Keratinocyte (primary cell): ENCODE measurements at regions not wholly inside any gene's neighbourhood (a gene's known extent, or its start where the extent isn't known, plus 50 kb on each side); places are given as distances from the start of the nearest gene placed in this dataset.

ENCODE experiments used
- DNase-seq: peaks from one replicate; pipeline ENCODE4 v3.0.0-alpha.2; 2011; ENCODE audit warnings: low read depth, missing footprints, low spot score
- FAIRE-seq: peaks from 2 replicates; lab custom pipeline; 2011; peaks lifted over from hg19 to GRCh38; lab: Jason Lieb, UNC
- H2AFZ ChIP-seq: 2 replicates; pipeline ENCODE4 v1.6.0; 2012; ENCODE audit warnings: low read length, control low read depth, inconsistent platforms; ENCODE audit not compliant: control insufficient read depth
- H3K27ac ChIP-seq: 2 replicates; pipeline ENCODE4 v1.5.1; 2011; ENCODE audit warnings: low read length; ENCODE audit not compliant: control insufficient read depth, insufficient read depth
- H3K27me3 ChIP-seq: 3 replicates; pipeline ENCODE4 v1.6.0; 2011; ENCODE audit warnings: low read length; ENCODE audit not compliant: control insufficient read depth, insufficient read depth; ENCODE audit errors: extremely low read depth
- H3K36me3 ChIP-seq, 2 experiments: 2 replicates in 1 of 2; 3 replicates in 1 of 2; pipeline ENCODE4 v1.5.1; 2011; ENCODE audit warnings: low read length in 2 of 2, mild to moderate bottlenecking in 1 of 2; ENCODE audit not compliant: control insufficient read depth in 2 of 2, insufficient read depth in 2 of 2; ENCODE audit errors: extremely low read depth in 1 of 2
- H3K4me1 ChIP-seq: 3 replicates; pipeline ENCODE4 v1.5.1; 2011; ENCODE audit warnings: low read length; ENCODE audit not compliant: control insufficient read depth, insufficient read depth; ENCODE audit errors: extremely low read depth
- H3K4me2 ChIP-seq: 3 replicates; pipeline ENCODE4 v1.6.0; 2011; ENCODE audit warnings: low read depth, low read length; ENCODE audit not compliant: control insufficient read depth, insufficient read depth; ENCODE audit errors: extremely low read depth
- H3K4me3 ChIP-seq, 3 experiments: fragments of 200-600 bp in 1 of 3; sonication (generic) in 1 of 3; 2 replicates in 2 of 3; 3 replicates in 1 of 3; pipeline ENCODE4 v1.5.1; 2011 to 2016; ENCODE audit warnings: low read length in 3 of 3, mild to moderate bottlenecking in 3 of 3, control low read depth in 2 of 3, inconsistent platforms in 1 of 3, low read depth in 1 of 3, mixed read lengths in 1 of 3, mixed run types in 1 of 3, moderate library complexity in 1 of 3; ENCODE audit not compliant: control insufficient read depth in 2 of 3, insufficient read depth in 2 of 3; ENCODE audit errors: extremely low read depth in 1 of 3
- H3K79me2 ChIP-seq: 2 replicates; pipeline ENCODE4 v1.6.0; 2012; ENCODE audit warnings: low read length; ENCODE audit not compliant: control insufficient read depth, insufficient read depth
- H3K9ac ChIP-seq: 3 replicates; pipeline ENCODE4 v1.6.0; 2011; ENCODE audit warnings: low read length; ENCODE audit not compliant: control insufficient read depth, insufficient read depth; ENCODE audit errors: extremely low read depth
- H3K9me1 ChIP-seq: 3 replicates; pipeline ENCODE4 v1.6.0; 2011; ENCODE audit warnings: low read length; ENCODE audit not compliant: control insufficient read depth, insufficient read depth; ENCODE audit errors: extremely low read depth
- H3K9me3 ChIP-seq: 2 replicates; pipeline ENCODE4 v1.5.1; 2012; ENCODE audit warnings: low read depth, low read length; ENCODE audit not compliant: control insufficient read depth
- H4K20me1 ChIP-seq: 3 replicates; pipeline ENCODE4 v1.6.0; 2011; ENCODE audit warnings: low read length; ENCODE audit not compliant: control insufficient read depth, insufficient read depth; ENCODE audit errors: extremely low read depth
- CTCF ChIP-seq, 3 experiments: IDR thresholded peaks in 1 of 3; conservative IDR thresholded peaks in 1 of 3; optimal IDR thresholded peaks in 1 of 3; 2 replicates in 2 of 3; 3 replicates in 1 of 3; pipeline versions ENCODE3 to v1.5.1; 2011; ENCODE audit warnings: low read length in 3 of 3, mild to moderate bottlenecking in 3 of 3, moderate library complexity in 2 of 3, control low read depth in 1 of 3, inconsistent platforms in 1 of 3; ENCODE audit not compliant: insufficient read depth in 2 of 3; ENCODE audit errors: extremely low read depth in 1 of 3
- EZH2 ChIP-seq: IDR thresholded peaks from one replicate; pipeline ENCODE4 v1.6.1; 2012; ENCODE audit warnings: inconsistent platforms, mild to moderate bottlenecking, low read length, moderate library complexity
- dilution Hi-C: fragments of 300-500 bp; cut with MboI; formaldehyde crosslinking; loops from one replicate; pipeline ENCODE4 v1.7.0; 2020; ENCODE audit warnings: low sequenced_read_pairs; ENCODE audit not compliant: extremely low pct_ligation_motif_present

- H3K9ac ChIP-seq, result no peak overlapping the region
- no peaks in the 10 kb centered on the region for H3K27me3 ChIP-seq
- H3K27ac ChIP-seq, result no peak overlapping the region
- no peaks in the 10 kb centered on the region for H3K79me2 ChIP-seq
- DNase-seq, result no peak
- peaks cover 14% of the 10 kb centered on the region for H3K4me1 ChIP-seq
- no peak for FAIRE-seq
- no peak overlapping the region for H3K4me3 ChIP-seq
- no peak overlapping the region for H3K4me2 ChIP-seq
- dilution Hi-C loops, result no loop called here
- no peaks in the 10 kb centered on the region for H3K36me3 ChIP-seq
- H2AFZ ChIP-seq, result no peak overlapping the region
- H3K9me3 ChIP-seq, result no peaks in the 10 kb centered on the region
- TF ChIP-seq CTCF (optimal IDR thresholded peaks at IDR 0.05 in 1 of 3, IDR thresholded peaks at IDR 0.05 in 1 of 3, conservative IDR thresholded peaks at IDR 0.05 in 1 of 3; ENCODE audit: extremely low read depth in 1 of 3, insufficient read depth in 2 of 3, low read length in 3 of 3) (no peak), EZH2 (no peak)
- no peaks in the 10 kb centered on the region for H3K9me1 ChIP-seq
- no peaks in the 10 kb centered on the region for H4K20me1 ChIP-seq
Measured at GRCh38 chr2:46841621-46842020, 74.0 kb downstream of the MCFD2 start.

GRCh38 chr2:46839045-46839444 is 76.6 kb downstream of the MCFD2 start:
- FAIRE-seq (no peak), DNase-seq (no peak)
- dilution Hi-C loops, result no loop called here
- Histone ChIP-seq H2AFZ (no peak overlapping the region), H3K9me1 (no peaks in the 10 kb centered on the region), H3K27me3 (no peaks in the 10 kb centered on the region), H4K20me1 (no peaks in the 10 kb centered on the region), H3K4me3 (no peak overlapping the region), H3K9me3 (no peaks in the 10 kb centered on the region), H3K27ac (no peak overlapping the region), H3K4me1 (peaks cover 5% of the 10 kb centered on the region), H3K79me2 (no peaks in the 10 kb centered on the region), H3K4me2 (no peak overlapping the region), H3K9ac (no peak overlapping the region), H3K36me3 (no peaks in the 10 kb centered on the region)
- no peak for TF ChIP-seq CTCF (optimal IDR thresholded peaks at IDR 0.05 in 1 of 3, IDR thresholded peaks at IDR 0.05 in 1 of 3, conservative IDR thresholded peaks at IDR 0.05 in 1 of 3; ENCODE audit: extremely low read depth in 1 of 3, insufficient read depth in 2 of 3, low read length in 3 of 3)
